HL-60 (cell line): ENCODE measurements at regions not wholly inside any gene's neighbourhood (a gene's known extent, or its start where the extent isn't known, plus 50 kb on each side); places are given as distances from the start of the nearest gene placed in this dataset.

Source experiments
- DNase-seq, 2 experiments: peaks; one replicate each; pipeline ENCODE4 v3.0.0-alpha.2; 2010 to 2020; ENCODE audit warnings: low read depth in 1 of 2, low spot score in 1 of 2
- H3K27ac ChIP-seq: fragments of 250-450 bp; sonication (Bioruptor Pico); replicated peaks from 2 replicates; pipeline ENCODE4 v1.5.1; 2020; ENCODE audit warnings: mild to moderate bottlenecking, moderate library complexity
- H3K27me3 ChIP-seq: fragments of 250-450 bp; sonication (Bioruptor Pico); 2 replicates; pipeline ENCODE4 v1.5.1; 2021; ENCODE audit warnings: mild to moderate bottlenecking, moderate library complexity; ENCODE audit not compliant: insufficient read depth, poor library complexity, severe bottlenecking
- H3K4me3 ChIP-seq: replicated peaks from 2 replicates; pipeline ENCODE4 v1.5.1; 2011; ENCODE audit warnings: mild to moderate bottlenecking, control low read depth, low read length; ENCODE audit not compliant: insufficient read depth
- CTCF ChIP-seq: IDR thresholded peaks from one replicate; pipeline ENCODE4 v1.5.1; 2011; ENCODE audit warnings: low read length, control low read depth, inconsistent platforms; ENCODE audit not compliant: insufficient read depth
- GABPA ChIP-seq: IDR thresholded peaks from 2 replicates; pipeline ENCODE4 v1.6.1; 2012; ENCODE audit warnings: low read depth
- POLR2AphosphoS5 ChIP-seq: IDR thresholded peaks from 2 replicates; pipeline ENCODE4 v1.6.1; 2012; ENCODE audit warnings: low read depth
- REST ChIP-seq: IDR thresholded peaks from 2 replicates; pipeline ENCODE4 v1.6.1; 2012; ENCODE audit warnings: low read depth; ENCODE audit not compliant: insufficient replicate concordance
- SPI1 ChIP-seq: IDR thresholded peaks from 2 replicates; pipeline ENCODE4 v1.6.1; 2012; ENCODE audit warnings: low read depth, mild to moderate bottlenecking, borderline replicate concordance

DNA sequence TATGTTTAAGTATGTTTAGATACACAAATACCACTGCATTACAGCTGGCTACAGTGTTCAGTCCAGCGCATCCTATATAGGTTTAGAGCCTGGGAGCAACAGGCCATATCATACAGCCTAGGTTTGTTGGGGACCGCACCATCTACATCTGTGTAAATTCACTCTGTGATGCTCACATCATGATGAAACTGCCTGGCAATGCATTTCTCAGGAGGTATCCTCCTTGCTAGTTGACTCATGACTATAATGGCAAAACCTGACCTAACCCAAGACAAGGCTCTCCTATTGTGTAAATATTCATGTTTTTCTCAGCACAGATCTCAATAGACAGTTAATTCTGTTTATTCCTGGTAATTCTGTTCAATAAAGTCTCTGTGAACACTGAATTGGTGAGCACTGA lies 240.7 kb upstream of the PFKP start:
- Histone ChIP-seq H3K27ac (no peak overlapping the region), H3K4me3 (no peak overlapping the region), H3K27me3 (no peaks in the 10 kb centered on the region)
- no peak for TF ChIP-seq POLR2AphosphoS5
- no peak for TF ChIP-seq GABPA
- TF ChIP-seq SPI1: no peak
- TF ChIP-seq REST: no peak
- TF ChIP-seq CTCF: no peak
- DNase-seq: no peak

DNA sequence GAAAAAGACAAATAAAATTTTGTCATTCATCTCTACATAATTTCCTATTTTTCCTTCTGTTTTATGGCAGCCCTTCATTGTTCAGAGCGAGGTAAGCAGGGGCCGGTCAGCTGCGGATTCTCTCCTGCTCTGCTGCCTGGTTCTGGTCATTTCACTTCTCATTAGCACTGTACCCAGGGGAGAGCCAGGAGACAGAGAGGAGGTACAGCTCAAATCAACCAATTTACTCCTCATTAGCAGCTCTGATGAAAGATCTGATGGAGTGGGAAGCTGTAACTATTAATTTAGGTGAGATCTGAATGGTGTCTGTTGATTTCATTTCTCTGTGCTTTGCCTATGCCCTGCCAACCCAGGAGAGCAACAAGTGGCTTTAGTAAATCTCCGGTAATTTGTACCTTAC lies 241.5 kb upstream of the PFKP start:
- Histone ChIP-seq H3K27me3 (no peaks in the 10 kb centered on the region), H3K27ac (no peak overlapping the region), H3K4me3 (no peak overlapping the region)
- TF ChIP-seq REST (no peak), CTCF (no peak), GABPA (no peak), POLR2AphosphoS5 (no peak), SPI1 (no peak)
- no peak for DNase-seq

- no peak overlapping the region for H3K27ac ChIP-seq
- H3K4me3 ChIP-seq: no peak overlapping the region
- no peaks in the 10 kb centered on the region for H3K27me3 ChIP-seq
- no peak for TF ChIP-seq CTCF
- no peak for TF ChIP-seq GABPA
- no peak for TF ChIP-seq SPI1
- no peak for TF ChIP-seq POLR2AphosphoS5
- no peak for TF ChIP-seq REST
- no peak for DNase-seq
Observed at GRCh38 chr10:2817940-2818636, 249.3 kb upstream of the PFKP start.
